Thoracic aorta (tissue), 2 donors: ENCODE measurements at regions not wholly inside any gene's neighbourhood (a gene's known extent, or its start where the extent isn't known, plus 50 kb on each side); places are given as distances from the start of the nearest gene placed in this dataset.

ENCODE experiments used
- ATAC-seq: fragments of 150-250 bp; one replicate; pipeline ENCODE4 v1.8.0; 2017; ENCODE audit warnings: low read depth; ENCODE audit not compliant: insufficient number of reproducible peaks, low FRiP score
- DNase-seq: peaks from one replicate; pipeline ENCODE4 v3.0.0-alpha.2; 2020; ENCODE audit warnings: low spot score
- H3K27ac ChIP-seq, 2 donors: fragments of 200-600 bp; sonication (generic); 1 replicate in 1 of 2; 2 replicates in 1 of 2; pipeline ENCODE4 v1.5.1; 2016; ENCODE audit warnings: mild to moderate bottlenecking in 2 of 2, moderate library complexity in 2 of 2
- H3K27me3 ChIP-seq: fragments of 200-600 bp; sonication (generic); replicated peaks from 2 replicates; pipeline ENCODE4 v1.6.0; 2016; ENCODE audit warnings: mild to moderate bottlenecking; ENCODE audit not compliant: insufficient read depth
- H3K36me3 ChIP-seq: fragments of 200-600 bp; sonication (generic); one replicate; pipeline ENCODE4 v1.5.1; 2016
- H3K4me1 ChIP-seq, 2 donors: fragments of 200-600 bp; sonication (generic); 1 replicate in 1 of 2; 2 replicates in 1 of 2; pipeline versions ENCODE4 v1.5.1 to v1.6.0; 2016; ENCODE audit warnings: low read depth in 2 of 2, mild to moderate bottlenecking in 1 of 2; ENCODE audit not compliant: control insufficient read depth in 1 of 2
- H3K4me3 ChIP-seq: fragments of 200-600 bp; sonication (generic); 2 replicates; pipeline ENCODE4 v1.5.1; 2016; ENCODE audit warnings: mild to moderate bottlenecking
- H3K9me3 ChIP-seq: fragments of 200-600 bp; sonication (generic); 2 replicates; pipeline ENCODE4 v1.5.1; 2016
- TF ChIP-seq, protein P1 (sequence below): fragments of 200-600 bp; sonication (generic); IDR thresholded peaks from one replicate; pipeline ENCODE4 v1.5.1; 2019; ENCODE audit warnings: antibody characterized with exemption

DNA sequence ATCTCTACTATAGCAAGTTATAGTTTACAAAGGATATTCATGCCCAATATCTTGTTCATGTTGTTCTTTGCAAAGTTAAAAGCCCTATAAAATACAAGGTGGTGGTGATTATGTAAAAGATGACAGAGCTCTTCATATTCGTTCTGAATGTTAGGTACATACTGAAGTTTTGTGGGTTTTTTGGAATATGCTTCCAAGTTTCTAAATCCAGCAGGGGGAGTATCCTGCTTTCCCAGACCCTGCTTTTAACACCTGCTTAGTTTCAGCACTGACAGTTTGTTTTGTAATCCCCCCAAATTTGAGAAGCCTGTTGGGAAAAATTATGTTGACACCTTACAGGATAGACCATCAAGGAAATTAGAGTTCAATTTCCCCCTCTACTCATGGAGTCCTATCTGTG is 438.3 kb downstream of the SH3GL2 start:
- H3K27me3 ChIP-seq, result no peaks in the 10 kb centered on the region
- H3K9me3 ChIP-seq, result no peaks in the 10 kb centered on the region
- no peak overlapping the region for H3K27ac ChIP-seq
- TF ChIP-seq, protein P1, sequence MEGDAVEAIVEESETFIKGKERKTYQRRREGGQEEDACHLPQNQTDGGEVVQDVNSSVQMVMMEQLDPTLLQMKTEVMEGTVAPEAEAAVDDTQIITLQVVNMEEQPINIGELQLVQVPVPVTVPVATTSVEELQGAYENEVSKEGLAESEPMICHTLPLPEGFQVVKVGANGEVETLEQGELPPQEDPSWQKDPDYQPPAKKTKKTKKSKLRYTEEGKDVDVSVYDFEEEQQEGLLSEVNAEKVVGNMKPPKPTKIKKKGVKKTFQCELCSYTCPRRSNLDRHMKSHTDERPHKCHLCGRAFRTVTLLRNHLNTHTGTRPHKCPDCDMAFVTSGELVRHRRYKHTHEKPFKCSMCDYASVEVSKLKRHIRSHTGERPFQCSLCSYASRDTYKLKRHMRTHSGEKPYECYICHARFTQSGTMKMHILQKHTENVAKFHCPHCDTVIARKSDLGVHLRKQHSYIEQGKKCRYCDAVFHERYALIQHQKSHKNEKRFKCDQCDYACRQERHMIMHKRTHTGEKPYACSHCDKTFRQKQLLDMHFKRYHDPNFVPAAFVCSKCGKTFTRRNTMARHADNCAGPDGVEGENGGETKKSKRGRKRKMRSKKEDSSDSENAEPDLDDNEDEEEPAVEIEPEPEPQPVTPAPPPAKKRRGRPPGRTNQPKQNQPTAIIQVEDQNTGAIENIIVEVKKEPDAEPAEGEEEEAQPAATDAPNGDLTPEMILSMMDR, result no peak
- no peak for ATAC-seq
- H3K4me3 ChIP-seq, result no peak overlapping the region
- peaks cover 0 to 25% of the 10 kb centered on the region in 2 donors for H3K4me1 ChIP-seq
- DNase-seq, result no peak
- H3K36me3 ChIP-seq, result no peaks in the 10 kb centered on the region

DNA sequence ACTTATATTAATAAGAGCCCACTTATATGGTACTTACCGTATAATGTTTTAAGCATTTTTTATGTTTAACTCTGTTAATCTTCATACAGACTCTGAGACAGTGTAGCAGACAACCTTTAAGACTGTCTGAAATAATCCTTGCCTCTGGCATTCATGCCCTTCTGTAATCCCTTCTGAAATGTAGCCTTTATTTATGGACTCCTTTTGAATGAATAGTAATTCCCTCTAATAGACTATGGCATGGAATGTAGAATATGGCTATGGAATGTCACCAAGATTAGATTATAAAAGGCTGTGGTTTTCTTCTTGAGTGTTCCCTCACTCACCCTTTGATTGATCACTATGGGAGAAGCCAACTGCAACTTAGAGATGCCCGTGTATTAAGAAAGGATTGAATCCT is 439.4 kb downstream of the SH3GL2 start:
- Histone ChIP-seq H3K4me3 (no peak overlapping the region), H3K4me1 (peaks cover 5 to 34% of the 10 kb centered on the region in 2 donors), H3K27me3 (no peaks in the 10 kb centered on the region), H3K27ac (no peak overlapping the region), H3K36me3 (no peaks in the 10 kb centered on the region), H3K9me3 (no peaks in the 10 kb centered on the region)
- DNase-seq (no peak), ATAC-seq (no peak)
- TF ChIP-seq, protein P1, result no peak

DNA sequence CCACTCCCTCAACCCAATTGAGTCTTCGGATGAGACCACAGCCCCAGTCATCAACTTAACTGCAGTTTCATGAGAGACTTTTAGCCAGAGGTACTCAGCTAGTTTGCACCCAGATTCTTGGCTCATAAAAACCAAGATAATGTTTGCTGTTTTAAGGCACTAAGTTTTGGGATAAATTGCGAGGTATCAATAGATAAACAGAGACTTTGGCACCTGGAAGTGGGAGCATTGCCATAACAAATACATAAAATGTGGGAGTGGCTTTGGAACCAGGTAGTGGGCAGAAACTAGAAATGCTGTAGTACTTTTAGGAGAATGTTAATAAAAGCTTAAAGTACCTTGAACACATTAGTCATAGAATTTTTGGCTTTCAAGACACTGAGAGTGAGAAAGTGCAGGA is 439.8 kb downstream of the SH3GL2 start:
- H3K4me1 ChIP-seq, result peaks cover 10 to 39% of the 10 kb centered on the region in 2 donors
- H3K27ac ChIP-seq, result no peak overlapping the region
- TF ChIP-seq, protein P1, result no peak
- no peak for DNase-seq
- no peaks in the 10 kb centered on the region for H3K27me3 ChIP-seq
- ATAC-seq, result no peak
- no peaks in the 10 kb centered on the region for H3K9me3 ChIP-seq
- no peak overlapping the region for H3K4me3 ChIP-seq
- H3K36me3 ChIP-seq, result no peaks in the 10 kb centered on the region

DNA sequence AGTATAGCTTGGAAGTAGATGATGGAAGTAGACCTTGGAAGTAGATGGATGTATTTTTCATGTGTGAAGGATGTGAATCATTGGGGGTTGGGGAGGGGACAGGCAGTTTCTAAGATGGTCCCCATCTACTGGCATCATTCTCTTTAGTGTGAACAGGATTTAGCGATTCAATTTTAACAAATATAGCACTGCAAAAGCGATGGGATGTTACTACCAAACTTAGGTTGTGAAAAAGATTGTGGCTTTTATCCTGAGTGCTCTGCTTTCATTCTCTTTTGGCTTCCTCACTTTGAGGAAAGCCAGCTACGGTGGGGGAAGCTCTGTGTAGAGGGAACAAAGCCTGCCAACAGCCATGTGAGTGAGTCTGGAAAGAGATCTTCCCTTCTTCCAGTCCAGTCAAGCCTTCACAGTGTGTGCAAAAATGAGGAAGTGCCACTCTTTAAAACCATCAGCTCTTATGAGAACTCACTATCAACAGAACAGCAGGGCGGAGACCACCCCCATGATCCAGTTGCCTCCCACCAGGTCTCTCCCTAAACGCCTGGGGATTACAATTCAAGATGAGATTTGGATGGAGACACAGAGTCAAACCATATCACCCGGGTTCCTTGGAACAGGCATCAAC is 441.4 kb downstream of the SH3GL2 start:
- Histone ChIP-seq H3K27ac (no peak overlapping the region), H3K27me3 (no peaks in the 10 kb centered on the region), H3K36me3 (no peaks in the 10 kb centered on the region), H3K4me1 (peaks cover 12 to 52% of the 10 kb centered on the region in 2 donors), H3K9me3 (no peaks in the 10 kb centered on the region), H3K4me3 (no peak overlapping the region)
- ATAC-seq (no peak), DNase-seq (no peak)
- TF ChIP-seq, protein P1, result no peak

DNA sequence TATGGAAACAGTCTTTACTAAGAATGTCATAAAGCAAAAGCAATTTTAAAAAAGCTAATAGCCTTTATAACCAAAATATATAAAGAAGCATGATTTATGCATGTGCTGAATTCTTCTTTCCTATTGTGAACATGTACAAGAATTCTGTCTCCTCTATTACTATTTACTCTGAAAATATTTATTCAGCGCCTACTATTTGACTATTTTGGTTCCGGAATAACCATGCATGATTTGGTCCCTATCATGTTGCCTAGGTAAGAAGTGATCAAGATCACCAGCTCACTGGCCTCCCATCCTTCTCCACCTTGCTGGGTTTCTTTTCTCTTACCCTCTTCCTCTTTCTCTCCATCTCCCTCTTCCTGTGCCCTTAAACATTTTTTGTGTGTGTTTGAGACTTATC is 443.8 kb downstream of the SH3GL2 start:
- TF ChIP-seq, protein P1, result no peak
- Histone ChIP-seq H3K27ac (no peak overlapping the region), H3K4me1 (peaks cover 12 to 63% of the 10 kb centered on the region in 2 donors), H3K9me3 (no peaks in the 10 kb centered on the region), H3K4me3 (no peak overlapping the region), H3K27me3 (no peaks in the 10 kb centered on the region), H3K36me3 (no peaks in the 10 kb centered on the region)
- ATAC-seq, result no peak
- no peak for DNase-seq
